Mesenchymal stem cell (in vitro differentiated cells and primary cell): ENCODE measurements at regions not wholly inside any gene's neighbourhood (a gene's known extent, or its start where the extent isn't known, plus 50 kb on each side); places are given as distances from the start of the nearest gene placed in this dataset.

Experiments
- DNase-seq: peaks from one replicate; pipeline ENCODE4 v3.0.0-alpha.2; 2013
- H2AFZ ChIP-seq: one replicate; pipeline ENCODE4 v1.6.1; 2013; ENCODE audit warnings: low read depth, mild to moderate bottlenecking, control low read depth, inconsistent platforms, low read length, moderate library complexity
- H2AK5ac ChIP-seq: 2 replicates; pipeline ENCODE4 v1.6.1; 2013; ENCODE audit warnings: low read length, moderate library complexity, mild to moderate bottlenecking, inconsistent platforms; ENCODE audit not compliant: severe bottlenecking
- H2BK120ac ChIP-seq: one replicate; pipeline ENCODE4 v1.6.1; 2013; ENCODE audit warnings: low read depth, mild to moderate bottlenecking, inconsistent platforms, low read length, moderate library complexity
- H2BK12ac ChIP-seq, 2 experiments: one replicate each; pipeline ENCODE4 v1.6.1; 2013; ENCODE audit warnings: inconsistent platforms in 2 of 2, low read length in 2 of 2, mild to moderate bottlenecking in 2 of 2, moderate library complexity in 2 of 2, control low read depth in 1 of 2
- H2BK15ac ChIP-seq: one replicate; pipeline ENCODE4 v1.6.1; 2013; ENCODE audit warnings: mild to moderate bottlenecking, low read depth, inconsistent platforms; ENCODE audit not compliant: poor library complexity, severe bottlenecking
- H2BK5ac ChIP-seq: 2 replicates; pipeline ENCODE4 v1.6.1; 2013; ENCODE audit warnings: low read depth, mild to moderate bottlenecking, low read length, control low read depth, inconsistent platforms; ENCODE audit not compliant: poor library complexity, severe bottlenecking
- H3K14ac ChIP-seq, 2 experiments: one replicate each; pipeline ENCODE4 v1.6.1; 2013; ENCODE audit warnings: inconsistent platforms in 2 of 2, low read length in 2 of 2, control low read depth in 1 of 2, mild to moderate bottlenecking in 1 of 2, moderate library complexity in 1 of 2
- H3K18ac ChIP-seq, 2 experiments: one replicate each; pipeline ENCODE4 v1.6.1; 2013; ENCODE audit warnings: inconsistent platforms in 2 of 2, low read length in 2 of 2, control low read depth in 1 of 2, low read depth in 1 of 2, mild to moderate bottlenecking in 1 of 2
- H3K23ac ChIP-seq, 2 experiments: one replicate each; pipeline ENCODE4 v1.6.1; 2013; ENCODE audit warnings: inconsistent platforms in 2 of 2, low read length in 2 of 2, mild to moderate bottlenecking in 2 of 2, moderate library complexity in 2 of 2, control low read depth in 1 of 2
- H3K27ac ChIP-seq: 2 replicates; pipeline ENCODE4 v1.5.1; 2013; ENCODE audit warnings: mild to moderate bottlenecking, moderate library complexity, low read length, control low read depth, inconsistent platforms; ENCODE audit not compliant: poor library complexity, severe bottlenecking
- H3K27me3 ChIP-seq, 2 experiments: 2 replicates each; pipeline versions ENCODE4 v1.6.1 to v1.7.0; 2013; ENCODE audit warnings: low read length in 2 of 2, mild to moderate bottlenecking in 2 of 2, moderate library complexity in 2 of 2, control low read depth in 1 of 2, inconsistent platforms in 1 of 2; ENCODE audit not compliant: control insufficient read depth in 1 of 2, insufficient read depth in 1 of 2
- H3K36me3 ChIP-seq, 2 experiments: 2 replicates each; pipeline versions ENCODE4 v1.6.1 to v1.7.0; 2013; ENCODE audit warnings: low read length in 2 of 2, control low read depth in 1 of 2, inconsistent platforms in 1 of 2, low read depth in 1 of 2, mild to moderate bottlenecking in 1 of 2; ENCODE audit not compliant: insufficient read depth in 2 of 2, control insufficient read depth in 1 of 2
- H3K4ac ChIP-seq, 2 experiments: one replicate each; pipeline ENCODE4 v1.6.1; 2013; ENCODE audit warnings: inconsistent platforms in 2 of 2, low read length in 2 of 2, mild to moderate bottlenecking in 2 of 2, moderate library complexity in 2 of 2, control low read depth in 1 of 2, low read depth in 1 of 2
- H3K4me1 ChIP-seq: 2 replicates; pipeline ENCODE4 v1.6.1; 2013; ENCODE audit warnings: low read depth, low read length, control low read depth; ENCODE audit not compliant: control insufficient read depth, insufficient read depth
- H3K4me2 ChIP-seq: 2 replicates; pipeline ENCODE4 v1.6.1; 2013; ENCODE audit warnings: low read length, mild to moderate bottlenecking, inconsistent platforms; ENCODE audit not compliant: poor library complexity, severe bottlenecking
- H3K4me3 ChIP-seq, 2 experiments: 2 replicates each; pipeline versions ENCODE4 v1.5.1 to v1.7.0; 2013; ENCODE audit warnings: low read length in 2 of 2, mild to moderate bottlenecking in 2 of 2, control low read depth in 1 of 2, low read depth in 1 of 2; ENCODE audit not compliant: insufficient read depth in 1 of 2
- H3K79me1 ChIP-seq: replicated peaks from 2 replicates; pipeline ENCODE4 v1.6.1; 2013; ENCODE audit warnings: mild to moderate bottlenecking, control low read depth, low read length, inconsistent platforms; ENCODE audit not compliant: poor library complexity, severe bottlenecking
- H3K9ac ChIP-seq: 2 replicates; pipeline ENCODE4 v1.7.0; 2013; ENCODE audit warnings: mild to moderate bottlenecking, low read length, moderate library complexity
- H3K9me3 ChIP-seq: 2 replicates; pipeline ENCODE4 v1.7.0; 2013; ENCODE audit warnings: mild to moderate bottlenecking, low read length; ENCODE audit not compliant: control insufficient read depth
- H4K8ac ChIP-seq: one replicate; pipeline ENCODE4 v1.6.1; 2013; ENCODE audit warnings: inconsistent platforms, mild to moderate bottlenecking, low read length, moderate library complexity
- H4K91ac ChIP-seq: one replicate; pipeline ENCODE4 v1.6.1; 2013; ENCODE audit warnings: mild to moderate bottlenecking, low read length, inconsistent platforms
- WGBS: methylation state at CpG from one replicate; pipeline ENCODE4 v1.1.7; 2013; ENCODE audit warnings: mixed read lengths; 5-methylcytosine and 5-hydroxymethylcytosine counted together

GRCh38 chr4:97216046-97216445, 927.2 kb downstream of the STPG2 start:
- Histone ChIP-seq H3K4ac (no peak overlapping the region), H3K27ac (no peak overlapping the region), H3K9me3 (peaks cover 4% of the 10 kb centered on the region), H2BK15ac (no peak overlapping the region), H3K23ac (no peak overlapping the region), H3K27me3 (no peaks in the 10 kb centered on the region), H2BK120ac (no peak overlapping the region), H3K4me3 (no peak overlapping the region), H2AFZ (no peak overlapping the region), H3K4me2 (no peak overlapping the region), H3K79me1 (no peaks in the 10 kb centered on the region), H3K4me1 (no peaks in the 10 kb centered on the region), H4K91ac (no peak overlapping the region), H2BK12ac (no peak overlapping the region), H3K9ac (no peak overlapping the region), H2AK5ac (no peak overlapping the region), H3K14ac (no peak overlapping the region), H2BK5ac (no peak overlapping the region), H3K36me3 (no peaks in the 10 kb centered on the region), H4K8ac (no peak overlapping the region), H3K18ac (no peak overlapping the region)
- WGBS: 98% methylated on average over 3 of the region's 4 CpGs
- DNase-seq: no peak

- 34% methylated on average over 3 of the region's 3 CpGs for WGBS
- no peaks in the 10 kb centered on the region for H3K36me3 ChIP-seq
- no peak for DNase-seq
Measured at GRCh38 chr4:97235521-97235920, 907.8 kb downstream of the STPG2 start.

DNA sequence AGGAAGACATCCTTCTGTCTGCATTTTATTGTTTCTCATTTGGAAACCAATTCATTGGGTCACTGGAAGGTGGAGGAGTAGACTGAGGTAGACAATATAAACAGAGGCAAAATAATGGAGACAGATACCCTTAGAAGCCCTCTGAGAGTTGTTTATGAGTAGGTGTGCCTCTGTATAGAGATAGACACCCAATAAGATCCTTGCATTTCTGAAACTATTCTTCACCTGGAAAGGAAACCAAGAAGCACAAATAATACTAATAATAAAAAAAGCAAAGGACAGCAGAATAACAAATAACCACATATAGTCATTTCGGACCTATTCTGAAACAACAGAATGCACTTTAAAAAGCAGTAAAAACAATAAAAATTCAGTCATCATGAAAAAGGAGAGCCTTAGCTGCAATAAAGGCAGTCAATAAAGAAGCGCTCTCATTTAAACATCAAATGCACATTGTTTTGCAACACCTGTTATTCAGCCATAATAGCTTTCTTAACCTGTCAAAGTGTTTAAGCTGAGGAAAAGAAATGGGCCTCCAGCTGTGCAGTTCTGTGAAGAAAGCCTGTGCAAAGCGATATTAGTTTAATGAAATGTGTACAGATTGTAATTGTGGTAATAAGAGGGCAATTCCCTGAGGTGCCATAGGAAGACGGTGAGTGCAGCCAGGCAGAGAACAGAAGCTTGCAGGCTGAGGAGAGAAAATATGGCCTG, 904.2 kb downstream of the STPG2 start:
- Histone ChIP-seq H3K4me2 (no peak overlapping the region), H3K9me3 (peaks cover 8% of the 10 kb centered on the region), H2AK5ac (no peak overlapping the region), H3K79me1 (no peaks in the 10 kb centered on the region), H2BK12ac (no peak overlapping the region), H3K27me3 (no peaks in the 10 kb centered on the region), H3K14ac (no peak overlapping the region), H2BK15ac (no peak overlapping the region), H3K27ac (no peak overlapping the region), H2BK120ac (no peak overlapping the region), H4K8ac (no peak overlapping the region), H3K36me3 (no peaks in the 10 kb centered on the region), H3K4me3 (no peak overlapping the region), H3K9ac (no peak overlapping the region), H3K23ac (no peak overlapping the region), H2BK5ac (no peak overlapping the region), H3K18ac (no peak overlapping the region), H4K91ac (no peak overlapping the region), H3K4ac (no peak overlapping the region), H2AFZ (no peak overlapping the region), H3K4me1 (no peaks in the 10 kb centered on the region)
- no peak for DNase-seq
- WGBS: 58% methylated on average over 4 of the region's 4 CpGs

More at GRCh38 chr4:97235521-97235920, 907.8 kb downstream of the STPG2 start:
- no peak overlapping the region for H3K14ac ChIP-seq
- no peaks in the 10 kb centered on the region for H3K79me1 ChIP-seq
- H3K4me1 ChIP-seq: no peaks in the 10 kb centered on the region
- no peak overlapping the region for H4K8ac ChIP-seq
- no peak overlapping the region for H3K27ac ChIP-seq
- no peak overlapping the region for H2AFZ ChIP-seq
- H2BK15ac ChIP-seq: no peak overlapping the region
- H2BK120ac ChIP-seq: no peak overlapping the region
- no peak overlapping the region for H3K4me2 ChIP-seq
- no peak overlapping the region for H3K4me3 ChIP-seq
- H3K9me3 ChIP-seq: peaks cover 3% of the 10 kb centered on the region
- H2BK12ac ChIP-seq: no peak overlapping the region
- H3K27me3 ChIP-seq: no peaks in the 10 kb centered on the region
- H2AK5ac ChIP-seq: no peak overlapping the region
- no peak overlapping the region for H2BK5ac ChIP-seq
- H3K23ac ChIP-seq: no peak overlapping the region
- no peak overlapping the region for H4K91ac ChIP-seq
- no peak overlapping the region for H3K4ac ChIP-seq
- H3K9ac ChIP-seq: no peak overlapping the region
- H3K18ac ChIP-seq: no peak overlapping the region

GRCh38 chr4:97239667-97239997, 903.6 kb downstream of the STPG2 start:
- Histone ChIP-seq H3K9ac (no peak overlapping the region), H3K36me3 (no peaks in the 10 kb centered on the region), H3K4me1 (no peaks in the 10 kb centered on the region), H4K91ac (no peak overlapping the region), H3K4ac (no peak overlapping the region), H2BK5ac (no peak overlapping the region), H3K4me2 (no peak overlapping the region), H2AFZ (no peak overlapping the region), H3K14ac (no peak overlapping the region), H3K18ac (no peak overlapping the region), H3K23ac (no peak overlapping the region), H2BK15ac (no peak overlapping the region), H3K4me3 (no peak overlapping the region), H3K9me3 (peaks cover 12% of the 10 kb centered on the region), H2BK120ac (no peak overlapping the region), H3K79me1 (no peaks in the 10 kb centered on the region), H2BK12ac (no peak overlapping the region), H2AK5ac (no peak overlapping the region), H4K8ac (no peak overlapping the region), H3K27ac (no peak overlapping the region), H3K27me3 (no peaks in the 10 kb centered on the region)
- no peak for DNase-seq
